ENCODE measurements at regions not wholly inside any gene's neighbourhood (a gene's known extent, or its start where the extent isn't known, plus 50 kb on each side); places are given as distances from the start of the nearest gene placed in this dataset.

- Histone ChIP-seq H3K27ac (peak overlapping the region in 1 of 5 donors; percentile 66), H3K9me3 (replicated peaks in 1 of 3) (no peaks in the 10 kb centered on the region), H3K27me3 (no peaks in the 10 kb centered on the region), H3K4me1 (replicated peaks in 1 of 2) (no peaks in the 10 kb centered on the region), H3K4me3 (no peak overlapping the region), H3K36me3 (replicated peaks in 1 of 2) (no peaks in the 10 kb centered on the region)
- intact Hi-C loops (cut with DNase I): no loop called here
- no peak for TF ChIP-seq CTCF (IDR thresholded peaks at IDR 0.05)
- TF ChIP-seq POLR2A (IDR thresholded peaks at IDR 0.05): no peak
- DNase-seq: peak in 2 of 7 donors; percentile 10 to 15
- 39 to 59% (median 54%) methylated on average over 5 of the region's 5 CpGs for WGBS, 4 donors
These were observed 216.2 kb downstream of the HS3ST3A1 start for GRCh38 chr17:13385481-13385911.

- no peaks in the 10 kb centered on the region for H3K36me3 ChIP-seq (replicated peaks in 1 of 2)
- WGBS, 4 donors: 93 to 98% (median 95%) methylated on average over 1 of the region's 1 CpG
- no peaks in the 10 kb centered on the region for H3K4me1 ChIP-seq (replicated peaks in 1 of 2)
- no peaks in the 10 kb centered on the region for H3K27me3 ChIP-seq
- peak overlapping the region in 1 of 5 donors; percentile 9 for H3K27ac ChIP-seq
- H3K9me3 ChIP-seq (replicated peaks in 1 of 3): no peaks in the 10 kb centered on the region
- TF ChIP-seq CTCF (IDR thresholded peaks at IDR 0.05) (no peak), POLR2A (IDR thresholded peaks at IDR 0.05) (no peak)
- no peak overlapping the region for H3K4me3 ChIP-seq
- DNase-seq: no peak
- intact Hi-C loops (cut with DNase I): no loop called here
These were observed 217.1 kb downstream of the HS3ST3A1 start for GRCh38 chr17:13384626-13385025.

GRCh38 chr17:13378361-13378760, 223.4 kb downstream of the HS3ST3A1 start:
- H3K9me3 ChIP-seq (replicated peaks in 1 of 3): no peaks in the 10 kb centered on the region
- no peaks in the 10 kb centered on the region for H3K36me3 ChIP-seq (replicated peaks in 1 of 2)
- no peaks in the 10 kb centered on the region for H3K27me3 ChIP-seq
- H3K27ac ChIP-seq: no peak overlapping the region
- H3K4me1 ChIP-seq (replicated peaks in 1 of 2): no peaks in the 10 kb centered on the region
- no peak overlapping the region for H3K4me3 ChIP-seq
- intact Hi-C loops (cut with DNase I): no loop called here
- 79 to 90% (median 83%) methylated on average over 2 of the region's 2 CpGs for WGBS, 4 donors
- TF ChIP-seq POLR2A (IDR thresholded peaks at IDR 0.05) (no peak), CTCF (IDR thresholded peaks at IDR 0.05) (no peak)
- no peak for DNase-seq

- Histone ChIP-seq H3K4me3 (no peak overlapping the region), H3K9me3 (replicated peaks in 1 of 3) (no peaks in the 10 kb centered on the region), H3K27ac (no peak overlapping the region), H3K27me3 (no peaks in the 10 kb centered on the region), H3K4me1 (replicated peaks in 1 of 2) (no peaks in the 10 kb centered on the region), H3K36me3 (replicated peaks in 1 of 2) (no peaks in the 10 kb centered on the region)
- DNase-seq: no peak
- TF ChIP-seq CTCF (IDR thresholded peaks at IDR 0.05) (no peak), POLR2A (IDR thresholded peaks at IDR 0.05) (no peak)
- intact Hi-C loops (cut with DNase I): no loop called here
- 77 to 84% (median 83%) methylated on average over 9 of the region's 9 CpGs for WGBS, 4 donors
These were observed 227.3 kb downstream of the HS3ST3A1 start for GRCh38 chr17:13374203-13375143.
